Central memory CD4-positive, alpha-beta T cell (primary cell): ENCODE measurements at regions not wholly inside any gene's neighbourhood (a gene's known extent, or its start where the extent isn't known, plus 50 kb on each side); places are given as distances from the start of the nearest gene placed in this dataset.

Source experiments
- DNase-seq: peaks from one replicate; pipeline ENCODE4 v3.0.0; 2022

- DNase-seq: no peak
These were observed 322.2 kb upstream of the SEMA6D start for GRCh38 chr15:47395076-47395475.

- no peak for DNase-seq
These were observed 319.6 kb upstream of the SEMA6D start for GRCh38 chr15:47397655-47398054.

- no peak for DNase-seq
These were observed 319.2 kb upstream of the SEMA6D start for GRCh38 chr15:47398132-47398531.

GRCh38 chr15:47398594-47398993, 318.7 kb upstream of the SEMA6D start:
- DNase-seq: no peak

- DNase-seq: no peak
These were observed 318.2 kb upstream of the SEMA6D start for GRCh38 chr15:47399100-47399499.

GRCh38 chr15:47400603-47401002, 316.7 kb upstream of the SEMA6D start:
- no peak for DNase-seq

- DNase-seq: no peak
These were observed 315.9 kb upstream of the SEMA6D start for GRCh38 chr15:47401427-47401826.

GRCh38 chr15:47402829-47403228, 314.5 kb upstream of the SEMA6D start:
- no peak for DNase-seq

- DNase-seq: no peak
These were observed 312.4 kb upstream of the SEMA6D start for GRCh38 chr15:47404877-47405276.

- DNase-seq: no peak
These were observed 311.7 kb upstream of the SEMA6D start for GRCh38 chr15:47405365-47406162.

GRCh38 chr15:47407692-47408091, 309.6 kb upstream of the SEMA6D start:
- DNase-seq: no peak

GRCh38 chr15:47409038-47409437, 308.3 kb upstream of the SEMA6D start:
- no peak for DNase-seq

- no peak for DNase-seq
These were observed 307.7 kb upstream of the SEMA6D start for GRCh38 chr15:47409600-47409999.

- DNase-seq: no peak
These were observed 307.1 kb upstream of the SEMA6D start for GRCh38 chr15:47410247-47410646.

GRCh38 chr15:47411733-47412132, 305.6 kb upstream of the SEMA6D start:
- DNase-seq: no peak

- DNase-seq: no peak
These were observed 305.2 kb upstream of the SEMA6D start for GRCh38 chr15:47412136-47412535.

GRCh38 chr15:47412802-47413201, 304.5 kb upstream of the SEMA6D start:
- DNase-seq: no peak

GRCh38 chr15:47414207-47414606, 303.1 kb upstream of the SEMA6D start:
- no peak for DNase-seq

- no peak for DNase-seq
These were observed 301.8 kb upstream of the SEMA6D start for GRCh38 chr15:47415539-47415971.

- DNase-seq: no peak
These were observed 294.2 kb upstream of the SEMA6D start for GRCh38 chr15:47422881-47423665.

GRCh38 chr15:47427463-47427862, 289.8 kb upstream of the SEMA6D start:
- no peak for DNase-seq

GRCh38 chr15:47429376-47429775, 287.9 kb upstream of the SEMA6D start:
- no peak for DNase-seq

- DNase-seq: no peak
These were observed 285.8 kb upstream of the SEMA6D start for GRCh38 chr15:47431501-47431900.

GRCh38 chr15:47432826-47433225, 284.5 kb upstream of the SEMA6D start:
- DNase-seq: no peak
